KG1 (cell line): ENCODE measurements at regions not wholly inside any gene's neighbourhood (a gene's known extent, or its start where the extent isn't known, plus 50 kb on each side); places are given as distances from the start of the nearest gene placed in this dataset.

Experiments
- DNase-seq: peaks from one replicate; lab custom pipeline; 2025; lab: John Stamatoyannopoulos, UW

DNA sequence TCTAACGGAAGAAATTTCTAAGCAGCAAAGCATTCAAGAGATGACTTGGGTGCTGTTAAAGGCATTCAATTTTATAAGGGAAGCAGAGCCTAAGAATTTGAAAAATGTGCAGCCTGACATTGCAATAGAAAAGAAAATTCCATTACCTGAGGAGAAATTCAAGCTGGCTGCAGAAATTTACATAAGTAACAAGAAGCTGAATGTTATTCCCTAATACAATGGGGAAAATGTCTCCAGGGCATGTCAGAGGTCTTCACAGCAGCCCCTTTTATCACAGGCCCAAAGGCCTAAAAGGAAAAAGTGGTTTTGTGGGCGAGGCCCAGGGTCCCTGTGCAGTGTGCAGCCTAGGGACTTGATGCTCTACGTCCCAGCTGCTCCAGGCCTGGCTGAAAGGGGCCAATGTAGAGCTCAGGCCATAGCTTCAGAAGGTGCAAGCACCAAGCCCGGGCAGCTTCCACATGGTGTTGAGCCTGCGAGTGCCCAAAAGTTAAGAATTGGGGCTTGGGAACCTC lies 306.7 kb downstream of the RDH14 start:
- DNase-seq, result no peak

DNA sequence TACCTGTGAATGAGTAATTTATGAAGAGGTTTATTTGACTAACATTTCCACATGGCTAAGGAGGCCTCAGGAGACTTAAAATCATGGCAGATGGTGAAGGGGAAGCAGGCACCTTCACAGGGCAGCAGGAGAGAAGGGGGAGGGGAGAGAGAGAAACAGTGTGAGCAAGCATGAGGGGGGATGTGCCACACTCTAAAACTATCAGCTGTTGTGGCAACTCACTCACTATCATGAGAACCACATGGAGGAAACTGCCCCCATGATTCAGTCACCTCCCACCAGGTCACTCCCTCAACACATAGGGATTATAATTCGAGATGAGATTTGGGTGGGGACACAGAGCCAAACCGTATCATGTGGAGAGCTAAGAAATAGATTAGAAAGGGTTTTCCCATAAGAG lies 309.0 kb downstream of the RDH14 start:
- DNase-seq, result no peak

GRCh38 chr2:18247282-18248110 lies 313.0 kb downstream of the RDH14 start:
- no peak for DNase-seq

- no peak for DNase-seq
Observed at GRCh38 chr2:18245375-18245774, 315.1 kb downstream of the RDH14 start.

GRCh38 chr2:18244845-18245244 lies 315.6 kb downstream of the RDH14 start:
- no peak for DNase-seq

DNA sequence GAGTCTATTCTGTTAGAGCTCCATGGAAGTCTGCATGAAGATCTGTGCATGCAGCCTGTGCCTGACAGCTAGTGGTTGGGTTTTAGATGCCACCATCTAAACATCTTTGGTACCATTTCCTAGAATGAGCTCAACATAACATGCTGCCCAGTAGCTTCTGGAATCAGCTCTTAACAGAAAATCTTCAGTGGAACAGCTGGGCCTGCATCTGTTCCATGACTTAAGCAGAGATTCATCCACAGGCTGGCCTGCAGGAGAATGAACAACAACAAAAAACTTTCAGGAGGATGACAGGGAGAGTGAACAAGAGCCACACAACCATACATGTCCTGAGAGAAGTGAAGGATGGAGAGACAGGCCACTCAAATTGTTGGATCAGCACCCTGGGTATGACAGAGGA lies 316.6 kb downstream of the RDH14 start:
- DNase-seq, result no peak

GRCh38 chr2:18242716-18243115 lies 317.7 kb downstream of the RDH14 start:
- no peak for DNase-seq

GRCh38 chr2:18238209-18238608 lies 322.2 kb downstream of the RDH14 start:
- DNase-seq, result no peak

GRCh38 chr2:18237298-18237697 lies 323.2 kb downstream of the RDH14 start:
- no peak for DNase-seq

DNA sequence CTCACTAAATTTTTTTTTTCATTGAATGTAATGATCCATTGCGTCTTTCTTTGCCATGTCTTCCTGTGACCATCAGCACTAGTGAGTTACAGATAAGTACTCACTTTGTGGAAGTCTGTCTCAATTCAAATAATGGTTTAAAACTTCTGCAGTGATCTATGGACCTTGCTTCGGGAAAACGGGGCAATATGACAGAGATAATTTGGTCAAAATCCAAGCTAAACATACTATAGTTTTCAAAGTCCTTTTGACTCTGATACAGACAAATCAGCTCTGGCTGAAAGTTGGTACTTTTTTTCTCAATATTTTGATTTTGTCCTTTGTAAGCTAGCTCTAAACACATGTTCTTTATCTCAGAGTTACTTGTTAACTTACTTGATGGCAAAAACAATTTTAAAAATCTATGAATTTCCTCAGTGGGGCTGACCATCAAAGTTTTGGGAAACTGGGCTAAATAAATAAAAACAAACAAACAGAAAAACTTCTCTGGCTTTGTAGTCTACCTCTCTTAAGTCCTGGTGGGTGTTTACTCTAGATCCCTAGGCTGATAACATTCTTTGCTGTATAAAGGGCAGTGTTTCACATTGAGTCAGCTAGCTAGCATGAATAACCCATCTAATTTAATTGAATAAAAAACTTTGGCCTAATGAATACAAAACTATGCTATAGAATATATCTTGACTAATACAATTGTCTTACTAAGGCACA lies 327.6 kb downstream of the RDH14 start:
- DNase-seq, result no peak

GRCh38 chr2:18230668-18231067 lies 329.8 kb downstream of the RDH14 start:
- no peak for DNase-seq

- DNase-seq, result no peak
Observed at GRCh38 chr2:18219676-18220075, 340.8 kb downstream of the RDH14 start.

GRCh38 chr2:18218160-18218933 lies 339.9 kb downstream of the KCNS3 start:
- no peak for DNase-seq

DNA sequence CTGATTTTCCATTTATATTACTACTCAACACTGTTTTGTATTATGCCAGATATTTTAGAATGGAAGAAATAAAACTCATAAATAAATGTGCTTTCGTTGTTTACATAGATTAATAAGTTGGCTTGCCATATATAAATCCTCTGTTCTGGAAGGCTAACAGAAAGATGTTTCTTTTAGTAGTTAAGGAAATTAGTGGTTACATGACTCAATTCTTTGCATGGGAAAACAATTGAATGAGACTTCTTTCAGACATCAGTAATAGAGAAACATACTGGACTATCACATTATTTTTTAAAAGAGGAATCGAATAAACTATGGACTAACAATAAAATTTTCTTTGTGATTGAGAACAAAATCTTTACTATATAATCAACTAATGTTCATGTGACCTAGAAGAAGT lies 336.5 kb downstream of the KCNS3 start:
- no peak for DNase-seq

GRCh38 chr2:18213986-18214385 lies 335.5 kb downstream of the KCNS3 start:
- DNase-seq, result no peak

DNA sequence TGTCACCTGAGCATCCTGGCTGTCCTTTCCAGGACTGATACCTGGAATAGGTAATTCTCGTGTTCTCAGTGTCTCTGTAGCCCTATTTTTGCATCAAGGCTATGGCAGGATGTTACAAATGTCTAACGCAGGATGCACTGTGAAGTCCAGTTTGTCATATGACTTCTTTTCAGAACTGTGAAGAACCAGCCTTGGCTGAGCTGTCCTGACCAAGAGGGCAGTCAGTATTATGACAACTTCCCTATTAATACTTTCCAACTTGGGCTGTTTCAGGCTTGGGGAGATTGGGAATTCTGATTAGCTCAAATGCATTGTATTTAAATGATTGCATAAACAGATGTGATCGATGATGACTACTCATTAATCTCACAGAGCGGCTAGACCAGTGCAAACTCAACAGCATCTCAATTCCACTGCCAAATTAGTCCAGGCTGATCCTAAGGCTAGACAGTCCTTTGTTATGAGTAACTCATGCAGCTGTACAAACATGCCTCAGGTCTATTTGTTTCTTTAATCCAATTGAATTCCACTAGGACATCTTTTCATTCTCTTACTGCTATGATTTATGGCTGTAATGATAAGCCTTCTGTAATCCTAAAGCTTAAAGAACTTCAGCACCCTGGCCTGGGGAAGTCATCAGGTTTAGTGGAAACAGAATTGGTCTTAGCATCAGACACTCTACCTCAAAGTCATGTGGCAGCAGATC lies 331.6 kb downstream of the KCNS3 start:
- no peak for DNase-seq

GRCh38 chr2:18208956-18209355 lies 330.5 kb downstream of the KCNS3 start:
- no peak for DNase-seq

GRCh38 chr2:18200771-18201170 lies 322.3 kb downstream of the KCNS3 start:
- no peak for DNase-seq

DNA sequence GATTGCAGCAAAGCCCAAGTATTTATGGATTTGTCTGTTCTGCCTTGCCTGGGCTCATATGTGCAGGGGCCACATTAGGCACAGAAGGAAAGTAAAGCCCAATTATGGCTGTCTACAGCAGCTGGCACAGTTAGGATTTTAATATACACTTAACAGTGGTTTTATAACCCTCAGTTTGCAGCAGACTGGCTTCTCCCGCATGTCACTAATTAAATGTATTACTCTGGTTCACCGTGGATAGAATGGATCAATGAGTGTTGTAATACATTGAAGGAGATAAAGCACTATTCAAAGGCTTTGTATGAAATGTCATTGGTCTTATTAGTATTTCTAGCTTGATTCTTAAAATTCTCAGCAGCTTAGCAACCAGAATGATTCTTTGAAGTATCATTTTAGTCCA lies 320.2 kb downstream of the KCNS3 start:
- no peak for DNase-seq

GRCh38 chr2:18194161-18194560 lies 315.7 kb downstream of the KCNS3 start:
- DNase-seq, result no peak

- no peak for DNase-seq
Observed at GRCh38 chr2:18186816-18187613, 308.5 kb downstream of the KCNS3 start.
